Hematopoietic multipotent progenitor cell treated with erythropoietin and hydrocortisone succinate and interleukin-3 and kit ligand, for 4 days (in vitro differentiated cells): ENCODE measurements at regions not wholly inside any gene's neighbourhood (a gene's known extent, or its start where the extent isn't known, plus 50 kb on each side); places are given as distances from the start of the nearest gene placed in this dataset.
"Not testable (repeated sequence)": the region's sequence is repeated elsewhere in the genome, so short reads cannot be mapped to it uniquely, and the experiment has no call there.

ENCODE experiments used
- DNase-seq: peaks from one replicate; pipeline ENCODE4 v3.0.0-alpha.2; 2015

DNA sequence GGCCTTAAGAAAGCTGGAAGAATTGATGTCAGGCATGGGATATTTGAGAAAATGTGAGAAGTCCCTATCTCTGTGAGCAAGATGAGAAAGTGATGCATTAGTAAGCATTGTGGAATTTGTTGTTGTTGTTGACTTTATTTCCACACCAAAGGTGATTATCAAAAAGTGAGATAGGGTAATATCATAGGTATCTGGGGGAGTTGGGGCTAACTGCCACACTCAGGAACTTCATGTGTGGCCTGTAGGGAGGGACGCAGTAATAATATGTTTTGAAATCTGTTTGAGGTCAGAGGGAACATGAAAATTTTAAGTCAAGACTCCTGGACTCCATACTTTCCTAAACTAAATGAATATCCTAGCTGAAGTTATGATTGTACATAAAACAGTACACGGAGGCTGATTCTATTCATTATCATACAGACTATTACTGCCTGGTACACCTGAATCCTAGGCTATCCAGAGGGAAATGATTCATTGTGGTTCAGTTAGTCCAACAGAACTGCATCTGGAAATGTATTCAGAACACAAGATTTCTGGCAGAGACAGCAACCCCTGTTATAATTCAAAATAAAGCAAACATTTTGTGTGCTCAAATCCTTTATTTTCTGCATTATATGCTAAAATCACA, 304.8 kb downstream of the CPS1 start:
- DNase-seq, result no peak

GRCh38 chr2:210862283-210863065, 306.1 kb downstream of the CPS1 start:
- no peak for DNase-seq

DNA sequence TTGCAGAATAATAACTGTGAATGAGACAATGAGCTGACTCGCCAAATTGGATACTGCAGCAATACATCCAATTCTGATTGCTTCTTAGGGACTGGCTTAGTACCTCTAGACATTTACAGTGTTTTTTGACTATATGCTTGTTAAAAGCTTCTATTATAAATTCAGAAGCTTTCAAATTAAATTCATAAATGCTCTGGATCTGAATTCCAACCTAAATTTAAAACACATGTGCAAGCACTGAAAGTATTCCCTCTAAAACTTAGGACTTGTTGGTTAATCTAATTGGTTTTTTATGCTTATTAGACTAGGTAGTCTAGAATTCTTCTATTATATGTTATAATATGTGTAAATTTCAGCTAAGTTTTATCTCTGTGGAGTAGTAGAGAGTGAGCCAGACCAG, 306.9 kb downstream of the CPS1 start:
- no peak for DNase-seq

GRCh38 chr2:210871566-210871965, 315.2 kb downstream of the CPS1 start:
- not testable (repeated sequence) for DNase-seq

DNA sequence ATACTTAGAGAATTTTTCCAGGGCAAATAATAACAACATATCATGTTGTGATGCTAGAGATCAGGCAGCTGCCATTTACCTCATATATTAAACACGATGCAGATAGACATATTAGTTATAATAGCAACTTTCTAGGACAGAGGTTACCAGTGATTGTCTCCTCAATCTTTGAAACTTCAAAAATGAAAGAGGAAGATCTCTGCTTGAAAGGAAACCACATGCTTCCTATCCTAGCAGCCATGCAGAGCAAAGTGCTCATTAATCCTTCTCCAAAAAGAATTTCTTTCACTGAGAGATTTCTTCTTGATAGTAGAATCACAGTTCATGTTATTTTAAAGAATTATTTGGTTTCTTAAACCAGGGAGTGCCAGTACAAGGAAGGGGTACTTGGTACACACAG, 317.2 kb downstream of the CPS1 start:
- no peak for DNase-seq

- DNase-seq, result no peak
These were observed 327.8 kb downstream of the CPS1 start for GRCh38 chr2:210884227-210884626.

- DNase-seq, result no peak
These were observed 331.6 kb downstream of the CPS1 start for GRCh38 chr2:210888035-210888434.

GRCh38 chr2:210895132-210895531, 338.7 kb downstream of the CPS1 start:
- no peak for DNase-seq

DNA sequence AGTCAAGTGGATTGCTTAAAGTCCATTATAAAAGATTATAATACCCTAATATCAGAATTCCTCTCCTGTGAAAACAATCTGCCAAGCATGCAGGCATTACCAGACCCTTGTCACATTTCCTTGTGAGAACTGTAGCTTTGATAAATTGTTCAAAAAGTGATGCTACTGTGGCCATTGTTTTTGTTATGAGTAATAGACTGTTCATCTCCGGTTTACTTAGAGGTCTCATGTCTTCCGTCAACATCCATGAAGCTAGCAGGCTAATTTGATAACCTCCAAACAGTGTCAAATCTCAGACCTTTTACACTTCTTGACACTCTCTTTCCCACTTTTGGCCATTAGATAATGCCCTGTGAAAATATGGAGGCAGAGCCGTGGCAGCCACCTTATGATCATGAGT, 342.7 kb downstream of the CPS1 start:
- DNase-seq, result no peak

GRCh38 chr2:210901326-210901725, 344.9 kb downstream of the CPS1 start:
- no peak for DNase-seq

GRCh38 chr2:210912779-210913178, 356.4 kb downstream of the CPS1 start:
- no peak for DNase-seq

GRCh38 chr2:210913461-210913860, 357.1 kb downstream of the CPS1 start:
- DNase-seq, result no peak

- DNase-seq, result no peak
These were observed 359.5 kb downstream of the CPS1 start for GRCh38 chr2:210915912-210916311.

DNA sequence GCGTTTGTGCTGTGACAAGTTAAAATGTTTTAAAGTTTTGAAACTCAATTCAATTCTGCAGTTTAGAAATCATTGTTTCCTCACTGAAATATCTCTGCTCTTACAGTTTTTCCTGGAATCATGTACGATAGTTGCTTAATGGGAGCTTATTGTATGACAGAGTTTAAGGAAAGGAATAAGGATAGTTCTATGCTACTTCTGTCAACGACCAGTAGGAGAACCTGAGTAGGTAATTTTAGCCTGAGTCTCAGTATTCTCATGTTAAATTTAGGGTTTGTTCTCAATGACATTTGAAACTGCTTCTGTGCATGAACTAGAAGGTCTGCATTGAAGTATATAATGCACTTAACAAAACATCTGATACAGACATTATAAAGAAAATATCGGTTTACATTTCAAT, 361.1 kb downstream of the CPS1 start:
- DNase-seq, result no peak

DNA sequence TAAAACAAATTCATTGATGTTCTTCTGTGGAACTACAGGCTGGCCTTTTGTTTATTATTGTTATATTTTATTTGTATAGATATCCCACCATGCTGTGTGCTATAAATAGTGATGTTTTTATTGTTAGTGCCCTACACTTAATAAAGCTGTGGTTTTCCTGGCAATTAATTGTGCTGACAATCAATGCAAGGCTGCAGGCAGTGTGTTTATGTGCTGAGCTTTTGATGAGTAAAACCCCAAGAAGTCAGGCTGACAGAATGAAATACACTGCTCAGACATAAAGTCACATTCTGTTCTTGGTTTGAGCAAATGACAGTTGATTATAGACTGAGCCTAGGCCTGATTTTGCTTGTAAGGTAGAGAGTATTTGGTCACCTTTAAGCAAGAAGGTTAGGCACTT, 362.7 kb downstream of the CPS1 start:
- no peak for DNase-seq

DNA sequence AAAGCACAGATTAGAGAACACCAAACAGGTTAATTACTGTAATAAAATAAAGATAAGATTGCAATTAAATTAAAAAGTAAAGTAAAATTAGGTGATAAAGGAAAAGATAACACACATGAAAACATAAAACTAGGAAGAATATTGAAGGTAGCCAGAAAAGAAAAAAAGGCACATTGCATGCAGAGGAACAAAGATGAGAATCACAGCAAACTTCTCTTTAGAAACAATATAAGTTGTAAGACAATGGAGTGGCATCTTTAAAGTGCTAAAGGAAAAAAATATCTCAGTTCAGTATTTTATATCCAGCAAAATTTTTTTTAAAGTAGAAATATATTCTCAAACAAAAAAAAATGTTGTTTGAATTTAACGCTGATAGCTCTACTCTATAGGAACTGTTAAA, 366.0 kb downstream of the CPS1 start:
- no peak for DNase-seq

DNA sequence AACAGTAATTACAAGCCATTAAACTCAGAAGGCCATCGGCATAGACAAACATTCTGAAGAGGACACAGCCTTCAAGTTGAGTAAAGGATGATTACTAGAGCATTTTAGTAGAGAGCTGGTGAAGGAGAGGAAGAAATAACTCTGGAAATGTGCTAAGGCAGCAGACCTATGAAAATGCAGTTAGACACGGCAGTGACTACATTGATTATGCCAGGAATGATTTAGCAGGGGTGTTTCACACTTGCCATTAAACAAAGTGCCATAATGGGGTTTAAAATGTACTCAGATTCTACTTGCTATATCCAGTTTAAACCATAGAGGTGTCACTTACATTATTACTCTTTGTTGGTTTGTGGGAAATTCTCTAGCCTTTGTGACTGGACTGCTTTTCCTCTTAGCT, 372.3 kb downstream of the CPS1 start:
- DNase-seq, result no peak

GRCh38 chr2:210938228-210938627, 381.8 kb downstream of the CPS1 start:
- DNase-seq, result no peak

DNA sequence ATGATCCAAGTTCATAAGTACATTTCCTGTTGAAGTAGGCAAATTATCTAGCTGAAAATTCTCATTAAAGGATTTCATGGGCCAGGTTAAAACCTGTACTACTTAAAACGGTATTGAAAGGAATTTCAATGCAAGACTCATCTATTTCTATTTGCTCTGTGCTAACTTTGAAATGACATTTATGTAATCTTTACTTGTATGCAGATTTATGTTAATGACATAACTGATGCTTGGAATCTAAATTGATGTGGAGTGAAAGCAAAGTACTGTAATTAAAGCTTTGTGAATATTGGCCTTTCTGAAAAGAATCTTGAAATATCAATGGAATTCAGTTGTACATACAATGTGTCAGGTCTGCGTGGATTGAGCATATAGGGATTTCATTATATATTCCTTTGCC, 390.0 kb downstream of the CPS1 start:
- DNase-seq, result no peak

GRCh38 chr2:210950434-210951060, 394.1 kb downstream of the CPS1 start:
- DNase-seq, result not testable (repeated sequence)

DNA sequence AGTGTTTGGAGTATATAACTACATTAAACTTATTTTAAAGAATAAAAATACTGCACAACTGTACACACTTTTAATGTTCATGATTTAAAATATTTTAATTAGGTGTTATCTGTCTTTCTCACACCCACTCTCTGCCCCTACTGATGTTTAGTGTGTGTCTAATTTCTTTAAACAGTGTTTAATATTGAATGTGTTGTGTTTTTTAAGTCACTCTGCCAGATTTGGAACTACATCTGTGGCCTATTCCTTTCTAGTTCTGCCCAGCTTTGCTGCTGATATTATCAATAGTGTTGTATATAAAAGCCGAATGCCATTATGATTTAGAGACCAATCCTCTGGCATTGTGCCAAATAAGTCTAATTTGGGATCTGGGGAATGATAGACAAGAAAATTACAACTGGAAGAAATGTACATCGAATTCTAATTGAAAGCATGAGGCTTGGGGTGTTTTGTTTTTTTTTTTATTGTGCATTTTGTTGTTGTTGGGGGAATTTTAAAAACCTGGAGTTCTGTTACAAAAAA, 398.0 kb downstream of the CPS1 start:
- no peak for DNase-seq

DNA sequence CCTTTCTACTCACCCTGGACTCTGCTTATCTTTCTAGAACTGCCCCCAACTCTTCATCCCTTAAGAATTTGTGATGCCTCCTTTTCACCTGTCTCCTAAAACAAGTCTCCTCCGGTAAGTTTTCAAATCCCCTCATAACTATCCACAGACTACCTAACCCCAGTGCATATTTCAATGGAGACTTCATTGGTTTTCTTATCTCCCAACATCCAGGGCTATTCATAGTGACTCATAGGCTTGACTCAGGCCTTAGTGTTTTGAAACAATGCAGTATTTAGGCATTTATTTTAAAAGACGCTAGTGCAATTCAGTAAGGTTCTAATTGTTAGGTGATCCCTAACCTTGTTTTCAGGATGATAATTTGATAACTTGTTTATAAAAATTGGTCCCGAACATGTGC, 399.2 kb downstream of the CPS1 start:
- DNase-seq, result no peak

DNA sequence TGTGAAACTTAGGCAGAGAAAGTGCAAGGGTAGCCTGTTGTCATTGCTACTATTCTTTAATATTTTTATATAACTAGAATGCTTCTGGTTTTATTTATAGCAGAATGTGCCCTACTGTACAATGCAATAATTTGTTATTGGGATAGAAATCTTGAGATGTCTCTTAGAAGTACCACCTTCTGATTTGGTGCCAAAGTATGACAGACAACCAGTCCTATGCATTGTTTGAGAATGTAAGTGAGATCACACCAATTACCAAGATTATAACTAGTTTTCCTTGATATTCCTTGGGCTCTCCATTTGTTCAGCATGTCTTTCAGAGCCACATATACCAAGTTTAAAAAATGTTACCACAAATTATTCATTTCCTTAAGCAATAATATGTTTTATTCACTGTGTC, 399.7 kb downstream of the CPS1 start:
- no peak for DNase-seq

GRCh38 chr2:210961249-210961648, 404.9 kb downstream of the CPS1 start:
- no peak for DNase-seq
